ENCODE measurements at regions not wholly inside any gene's neighbourhood (a gene's known extent, or its start where the extent isn't known, plus 50 kb on each side); places are given as distances from the start of the nearest gene placed in this dataset.

DNA sequence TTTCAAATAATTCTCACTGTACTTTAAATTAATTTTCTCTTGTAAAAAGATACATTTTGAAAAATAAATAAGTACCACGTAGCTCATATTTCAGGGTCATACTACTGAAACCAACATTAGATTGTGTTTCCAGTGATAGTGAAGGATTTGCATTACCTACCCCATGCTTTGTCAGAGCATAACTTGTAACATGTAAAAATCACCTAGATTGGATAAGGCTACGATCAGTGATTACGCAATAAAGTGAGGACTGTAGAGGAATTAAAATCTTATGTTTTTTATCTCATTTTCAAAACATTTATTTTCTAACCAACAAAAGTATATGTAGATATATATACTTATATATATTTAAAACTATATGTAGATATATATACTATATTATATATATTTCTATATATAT is 89.4 kb upstream of the VRK2 start:
- Mint-ChIP-seq H3K4me3 (ENCODE audit: unreplicated experiment) (no peak overlapping the region), H3K36me3 (ENCODE audit: insufficient read depth, unreplicated experiment) (no peaks in the 10 kb centered on the region), H3K4me1 (ENCODE audit: insufficient read depth, unreplicated experiment) (no peaks in the 10 kb centered on the region), H3K27ac (ENCODE audit: low read depth, unreplicated experiment) (no peak overlapping the region), H3K27me3 (ENCODE audit: insufficient read depth, unreplicated experiment) (no peaks in the 10 kb centered on the region), H3K9me3 (ENCODE audit: unreplicated experiment) (no peaks in the 10 kb centered on the region)
- DNase-seq (ENCODE audit: unreplicated experiment): no peak
- intact Hi-C loops (cut with micrococcal nuclease): no loop called here
- TF ChIP-seq, protein P1, sequence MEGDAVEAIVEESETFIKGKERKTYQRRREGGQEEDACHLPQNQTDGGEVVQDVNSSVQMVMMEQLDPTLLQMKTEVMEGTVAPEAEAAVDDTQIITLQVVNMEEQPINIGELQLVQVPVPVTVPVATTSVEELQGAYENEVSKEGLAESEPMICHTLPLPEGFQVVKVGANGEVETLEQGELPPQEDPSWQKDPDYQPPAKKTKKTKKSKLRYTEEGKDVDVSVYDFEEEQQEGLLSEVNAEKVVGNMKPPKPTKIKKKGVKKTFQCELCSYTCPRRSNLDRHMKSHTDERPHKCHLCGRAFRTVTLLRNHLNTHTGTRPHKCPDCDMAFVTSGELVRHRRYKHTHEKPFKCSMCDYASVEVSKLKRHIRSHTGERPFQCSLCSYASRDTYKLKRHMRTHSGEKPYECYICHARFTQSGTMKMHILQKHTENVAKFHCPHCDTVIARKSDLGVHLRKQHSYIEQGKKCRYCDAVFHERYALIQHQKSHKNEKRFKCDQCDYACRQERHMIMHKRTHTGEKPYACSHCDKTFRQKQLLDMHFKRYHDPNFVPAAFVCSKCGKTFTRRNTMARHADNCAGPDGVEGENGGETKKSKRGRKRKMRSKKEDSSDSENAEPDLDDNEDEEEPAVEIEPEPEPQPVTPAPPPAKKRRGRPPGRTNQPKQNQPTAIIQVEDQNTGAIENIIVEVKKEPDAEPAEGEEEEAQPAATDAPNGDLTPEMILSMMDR (IDR thresholded peaks at IDR 0.05; ENCODE audit: unreplicated experiment): no peak
- ChIA-PET CTCF (no interaction called here), POLR2A (interaction anchor here (1.0 kb wide), 2 partner anchors 13 to 29 kb away, joined by 3 to 4 read pairs; no protein-coding TSS in a partner anchor)
- BruUV-seq (replicated peaks): no TSS peak

GRCh38 chr2:57959390-57959789 is 87.2 kb upstream of the VRK2 start:
- no peaks in the 10 kb centered on the region for H3K27me3 Mint-ChIP-seq (ENCODE audit: insufficient read depth, unreplicated experiment)
- H3K27ac Mint-ChIP-seq (ENCODE audit: low read depth, unreplicated experiment): no peak overlapping the region
- ChIA-PET POLR2A (no interaction called here), CTCF (no interaction called here)
- intact Hi-C loops (cut with micrococcal nuclease): no loop called here
- no peak overlapping the region for H3K4me3 Mint-ChIP-seq (ENCODE audit: unreplicated experiment)
- BruUV-seq (replicated peaks): no TSS peak
- H3K4me1 Mint-ChIP-seq (ENCODE audit: insufficient read depth, unreplicated experiment): no peaks in the 10 kb centered on the region
- TF ChIP-seq, protein P1 (IDR thresholded peaks at IDR 0.05; ENCODE audit: unreplicated experiment): no peak
- H3K36me3 Mint-ChIP-seq (ENCODE audit: insufficient read depth, unreplicated experiment): no peaks in the 10 kb centered on the region
- DNase-seq (ENCODE audit: unreplicated experiment): no peak
- H3K9me3 Mint-ChIP-seq (ENCODE audit: unreplicated experiment): no peaks in the 10 kb centered on the region

GRCh38 chr2:57962861-57963260 is 83.7 kb upstream of the VRK2 start:
- TF ChIP-seq, protein P1 (IDR thresholded peaks at IDR 0.05; ENCODE audit: unreplicated experiment): no peak
- Mint-ChIP-seq H3K4me1 (ENCODE audit: insufficient read depth, unreplicated experiment) (no peaks in the 10 kb centered on the region), H3K27ac (ENCODE audit: low read depth, unreplicated experiment) (no peak overlapping the region), H3K36me3 (ENCODE audit: insufficient read depth, unreplicated experiment) (no peaks in the 10 kb centered on the region), H3K9me3 (ENCODE audit: unreplicated experiment) (no peaks in the 10 kb centered on the region), H3K4me3 (ENCODE audit: unreplicated experiment) (no peak overlapping the region), H3K27me3 (ENCODE audit: insufficient read depth, unreplicated experiment) (no peaks in the 10 kb centered on the region)
- intact Hi-C loops (cut with micrococcal nuclease): no loop called here
- no TSS peak for BruUV-seq (replicated peaks)
- POLR2A ChIA-PET: interaction anchor here (0.5 to 0.6 kb wide), 2 partner anchors 113 to 714 kb away, joined by 3 read pairs; no protein-coding TSS in a partner anchor
- CTCF ChIA-PET: interaction anchor here (0.7 kb wide), 1 partner anchor 1758 kb away, joined by 3 read pairs; no protein-coding TSS in a partner anchor
- DNase-seq (ENCODE audit: unreplicated experiment): no peak

DNA sequence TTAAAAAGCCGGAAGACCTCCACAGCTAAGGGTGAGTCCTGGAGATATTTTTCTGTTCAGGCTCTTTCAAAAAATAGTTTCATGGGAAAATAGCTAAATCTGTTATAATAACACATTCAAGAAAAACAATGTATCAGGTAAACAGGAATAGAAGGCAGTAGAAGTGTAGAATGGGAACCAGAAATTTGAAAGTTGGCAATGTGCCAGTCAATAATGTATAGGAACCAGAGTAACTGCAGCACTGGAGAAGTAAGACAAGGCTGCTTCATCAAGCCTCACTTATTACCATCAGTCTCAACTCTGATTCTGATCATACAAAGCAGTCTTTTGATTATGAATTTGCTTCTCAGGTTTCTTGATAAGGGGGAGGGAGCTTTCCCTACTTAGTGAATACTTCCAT is 81.4 kb upstream of the VRK2 start:
- H3K27ac Mint-ChIP-seq (ENCODE audit: low read depth, unreplicated experiment): no peak overlapping the region
- H3K27me3 Mint-ChIP-seq (ENCODE audit: insufficient read depth, unreplicated experiment): no peaks in the 10 kb centered on the region
- intact Hi-C loops (cut with micrococcal nuclease): no loop called here
- no peak for DNase-seq (ENCODE audit: unreplicated experiment)
- no peaks in the 10 kb centered on the region for H3K4me1 Mint-ChIP-seq (ENCODE audit: insufficient read depth, unreplicated experiment)
- no peaks in the 10 kb centered on the region for H3K36me3 Mint-ChIP-seq (ENCODE audit: insufficient read depth, unreplicated experiment)
- POLR2A ChIA-PET: no interaction called here
- no TSS peak for BruUV-seq (replicated peaks)
- H3K4me3 Mint-ChIP-seq (ENCODE audit: unreplicated experiment): no peak overlapping the region
- TF ChIP-seq, protein P1 (IDR thresholded peaks at IDR 0.05; ENCODE audit: unreplicated experiment): no peak
- H3K9me3 Mint-ChIP-seq (ENCODE audit: unreplicated experiment): no peaks in the 10 kb centered on the region
- CTCF ChIA-PET: no interaction called here
